Occipital lobe (tissue), 1 donor: ENCODE measurements at regions not wholly inside any gene's neighbourhood (a gene's known extent, or its start where the extent isn't known, plus 50 kb on each side); places are given as distances from the start of the nearest gene placed in this dataset.
A peak's percentile ranks its signal among the peaks of the same experiment; 100 is the strongest.
"Not testable (repeated sequence)": the region's sequence is repeated elsewhere in the genome, so short reads cannot be mapped to it uniquely, and the experiment has no call there.

Experiments
- DNase-seq: peaks from one replicate; lab custom pipeline; 2025; lab: John Stamatoyannopoulos, UW

- DNase-seq = no peak
Observed at GRCh38 chr18:8499810-8500675, 109.2 kb upstream of the RAB12 start.

- no peak for DNase-seq
Observed at GRCh38 chr18:8501044-8501443, 108.2 kb upstream of the RAB12 start.

GRCh38 chr18:8503248-8503647 lies 106.0 kb upstream of the RAB12 start:
- no peak for DNase-seq

- no peak for DNase-seq
Observed at GRCh38 chr18:8504424-8504823, 104.8 kb upstream of the RAB12 start.

GRCh38 chr18:8504880-8505435 lies 104.3 kb upstream of the RAB12 start:
- DNase-seq = no peak

GRCh38 chr18:8506251-8507049 lies 102.8 kb upstream of the RAB12 start:
- no peak for DNase-seq

- DNase-seq = no peak
Observed at GRCh38 chr18:8507361-8507760, 101.9 kb upstream of the RAB12 start.

- no peak for DNase-seq
Observed at GRCh38 chr18:8507915-8508705, 101.1 kb upstream of the RAB12 start.

- no peak for DNase-seq
Observed at GRCh38 chr18:8513249-8513648, 96.0 kb upstream of the RAB12 start.

- DNase-seq = no peak
Observed at GRCh38 chr18:8514409-8514808, 94.8 kb upstream of the RAB12 start.

- no peak for DNase-seq
Observed at GRCh38 chr18:8515142-8515865, 93.9 kb upstream of the RAB12 start.

- DNase-seq = no peak
Observed at GRCh38 chr18:8516371-8517250, 92.6 kb upstream of the RAB12 start.

GRCh38 chr18:8517276-8517675 lies 92.0 kb upstream of the RAB12 start:
- no peak for DNase-seq

- no peak for DNase-seq
Observed at GRCh38 chr18:8519102-8519501, 90.1 kb upstream of the RAB12 start.

- DNase-seq = no peak
Observed at GRCh38 chr18:8520266-8520665, 89.0 kb upstream of the RAB12 start.

- no peak for DNase-seq
Observed at GRCh38 chr18:8522756-8523155, 86.5 kb upstream of the RAB12 start.

GRCh38 chr18:8525692-8526091 lies 83.5 kb upstream of the RAB12 start:
- DNase-seq = no peak

GRCh38 chr18:8526332-8526731 lies 82.9 kb upstream of the RAB12 start:
- peak; percentile 13 for DNase-seq

GRCh38 chr18:8529609-8530008 lies 79.6 kb upstream of the RAB12 start:
- no peak for DNase-seq

GRCh38 chr18:8531084-8531483 lies 78.2 kb upstream of the RAB12 start:
- DNase-seq = not testable (repeated sequence)
